ENCODE measurements at regions not wholly inside any gene's neighbourhood (a gene's known extent, or its start where the extent isn't known, plus 50 kb on each side); places are given as distances from the start of the nearest gene placed in this dataset.

DNA sequence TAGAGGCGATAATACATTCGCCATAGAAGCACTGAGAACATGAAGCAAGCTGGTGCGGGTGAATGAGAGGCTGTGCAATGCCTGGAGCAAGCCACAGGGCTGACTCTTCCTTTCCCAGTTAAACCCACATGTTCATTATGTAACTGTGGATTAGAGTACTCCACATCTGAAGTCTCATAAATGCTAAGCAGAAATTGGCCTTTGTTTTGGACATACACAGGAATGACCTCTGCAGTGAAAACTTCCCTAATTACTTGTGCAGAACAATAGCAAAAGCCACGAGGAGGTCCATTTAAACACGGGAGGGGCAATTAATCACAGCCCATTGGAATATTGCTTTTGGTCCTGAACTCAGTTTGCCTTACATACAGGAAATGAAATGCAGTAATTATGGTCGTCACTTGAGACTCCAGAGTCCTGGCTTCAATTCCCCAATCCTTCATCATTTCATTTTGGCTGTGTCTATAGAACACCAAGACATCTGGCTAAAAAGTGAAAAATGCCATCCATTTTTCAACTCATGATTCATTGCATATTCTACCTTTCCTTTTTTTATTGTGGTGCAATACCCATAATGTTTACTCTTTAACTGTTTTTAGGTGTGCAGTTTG, 78.7 kb upstream of the CXCL12 start:
- no peaks in the 10 kb centered on the region for H3K9me3 ChIP-seq
- WGBS, 2 donors: 49 to 59% methylated on average over 6 of the region's 6 CpGs
- ATAC-seq (no peak), DNase-seq (no peak)
- no peak overlapping the region for H3K27ac ChIP-seq
- no peaks in the 10 kb centered on the region for H3K4me1 ChIP-seq
- H3K36me3 ChIP-seq (replicated peaks in 1 of 2; ENCODE audit: insufficient read depth in 1 of 2, low read depth in 2 of 2): no peaks in the 10 kb centered on the region
- no peaks in the 10 kb centered on the region for H3K27me3 ChIP-seq
- H3K4me3 ChIP-seq: no peak overlapping the region
- intact Hi-C loops (cut with DNase I): no loop called here
- TF ChIP-seq POLR2A (IDR thresholded peaks at IDR 0.05): no peak
- TF ChIP-seq, protein P1, sequence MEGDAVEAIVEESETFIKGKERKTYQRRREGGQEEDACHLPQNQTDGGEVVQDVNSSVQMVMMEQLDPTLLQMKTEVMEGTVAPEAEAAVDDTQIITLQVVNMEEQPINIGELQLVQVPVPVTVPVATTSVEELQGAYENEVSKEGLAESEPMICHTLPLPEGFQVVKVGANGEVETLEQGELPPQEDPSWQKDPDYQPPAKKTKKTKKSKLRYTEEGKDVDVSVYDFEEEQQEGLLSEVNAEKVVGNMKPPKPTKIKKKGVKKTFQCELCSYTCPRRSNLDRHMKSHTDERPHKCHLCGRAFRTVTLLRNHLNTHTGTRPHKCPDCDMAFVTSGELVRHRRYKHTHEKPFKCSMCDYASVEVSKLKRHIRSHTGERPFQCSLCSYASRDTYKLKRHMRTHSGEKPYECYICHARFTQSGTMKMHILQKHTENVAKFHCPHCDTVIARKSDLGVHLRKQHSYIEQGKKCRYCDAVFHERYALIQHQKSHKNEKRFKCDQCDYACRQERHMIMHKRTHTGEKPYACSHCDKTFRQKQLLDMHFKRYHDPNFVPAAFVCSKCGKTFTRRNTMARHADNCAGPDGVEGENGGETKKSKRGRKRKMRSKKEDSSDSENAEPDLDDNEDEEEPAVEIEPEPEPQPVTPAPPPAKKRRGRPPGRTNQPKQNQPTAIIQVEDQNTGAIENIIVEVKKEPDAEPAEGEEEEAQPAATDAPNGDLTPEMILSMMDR (IDR thresholded peaks at IDR 0.05): no peak

DNA sequence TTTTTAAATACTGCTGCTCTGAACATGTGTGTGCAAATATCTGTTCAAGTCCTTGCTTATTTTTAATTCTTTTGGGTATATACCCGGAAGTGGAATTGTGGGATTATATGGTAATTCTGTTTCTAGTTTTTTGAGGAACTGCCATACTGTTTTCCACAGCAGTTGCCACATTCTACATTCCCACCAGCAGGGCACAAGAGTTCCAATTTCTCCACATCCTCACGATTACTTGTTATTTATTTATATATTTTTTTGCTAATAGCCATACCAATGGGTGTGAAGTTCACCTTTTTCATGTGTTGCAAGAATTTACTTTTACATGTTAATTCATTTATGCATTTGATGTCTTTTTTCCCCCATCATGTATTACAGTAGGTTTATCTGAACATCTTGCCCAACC, 79.6 kb upstream of the CXCL12 start:
- H3K9me3 ChIP-seq: no peaks in the 10 kb centered on the region
- H3K27ac ChIP-seq: no peak overlapping the region
- DNase-seq: no peak
- 35 to 39% methylated on average over 2 of the region's 2 CpGs for WGBS, 2 donors
- intact Hi-C loops (cut with DNase I): no loop called here
- H3K27me3 ChIP-seq: no peaks in the 10 kb centered on the region
- TF ChIP-seq POLR2A (IDR thresholded peaks at IDR 0.05): no peak
- TF ChIP-seq, protein P1 (IDR thresholded peaks at IDR 0.05): no peak
- no peak for ATAC-seq
- no peak overlapping the region for H3K4me3 ChIP-seq
- H3K4me1 ChIP-seq: no peaks in the 10 kb centered on the region
- H3K36me3 ChIP-seq (replicated peaks in 1 of 2; ENCODE audit: insufficient read depth in 1 of 2, low read depth in 2 of 2): no peaks in the 10 kb centered on the region

DNA sequence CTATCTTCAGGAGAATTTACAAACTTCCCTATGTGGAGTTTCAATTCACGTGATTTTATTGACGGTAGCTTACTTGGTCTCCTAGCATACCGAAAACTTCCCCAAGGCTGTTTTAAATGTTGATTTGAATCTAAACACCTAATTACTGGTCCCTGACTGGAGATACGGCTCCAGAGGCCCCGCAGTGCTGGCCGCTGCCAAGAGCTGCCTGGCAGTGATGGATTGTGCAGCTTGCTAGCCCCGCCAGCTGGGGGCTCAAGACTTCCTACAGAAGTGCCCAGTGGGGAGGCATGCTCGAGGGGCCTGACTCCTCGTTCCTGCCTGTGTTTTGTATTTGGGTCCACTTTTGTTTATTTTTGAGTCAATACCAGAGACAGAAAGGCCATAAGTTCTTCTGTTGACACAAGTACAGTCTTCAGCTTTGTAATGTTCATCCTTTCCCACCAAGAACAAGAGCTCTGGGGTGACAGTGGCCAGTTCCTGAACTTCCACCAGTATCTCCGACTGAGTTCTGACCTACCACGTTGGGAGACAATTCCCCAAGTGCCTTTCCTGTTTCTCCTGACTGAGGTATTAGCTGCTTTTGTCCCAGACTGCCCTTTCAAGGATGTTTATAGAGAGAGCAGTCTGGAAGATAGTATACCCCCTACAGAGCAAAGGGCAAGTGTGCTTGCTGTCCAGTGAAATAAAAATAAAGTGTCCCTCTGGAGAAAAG, 80.7 kb upstream of the CXCL12 start:
- no peak for ATAC-seq
- Histone ChIP-seq H3K4me3 (no peak overlapping the region), H3K4me1 (no peaks in the 10 kb centered on the region), H3K9me3 (no peaks in the 10 kb centered on the region), H3K27me3 (no peaks in the 10 kb centered on the region), H3K36me3 (replicated peaks in 1 of 2; ENCODE audit: insufficient read depth in 1 of 2, low read depth in 2 of 2) (no peaks in the 10 kb centered on the region), H3K27ac (no peak overlapping the region)
- 38 to 39% methylated on average over 11 of the region's 11 CpGs for WGBS, 2 donors
- intact Hi-C loops (cut with DNase I): no loop called here
- TF ChIP-seq, protein P1 (IDR thresholded peaks at IDR 0.05): no peak
- no peak for TF ChIP-seq POLR2A (IDR thresholded peaks at IDR 0.05)
- DNase-seq: no peak

DNA sequence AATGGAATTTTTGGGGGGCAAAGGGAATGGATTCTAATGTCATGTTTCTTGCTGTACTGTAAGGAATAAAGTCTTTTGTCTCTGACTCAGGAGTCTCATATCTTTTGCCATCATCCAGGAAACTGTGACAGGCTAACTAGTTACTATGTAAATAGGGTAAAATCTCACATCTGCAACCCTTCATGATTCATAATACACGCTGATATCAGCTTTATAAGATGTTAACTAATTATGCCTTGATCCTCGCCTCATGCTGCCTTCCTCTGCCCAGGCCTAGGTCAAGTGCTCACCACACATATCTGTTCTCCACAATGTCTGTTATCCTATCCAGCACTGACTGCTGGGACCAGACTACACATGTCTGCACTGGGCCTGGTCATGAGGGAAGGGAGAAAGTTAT, 81.3 kb upstream of the CXCL12 start:
- ATAC-seq (no peak), DNase-seq (no peak)
- H3K36me3 ChIP-seq (replicated peaks in 1 of 2; ENCODE audit: insufficient read depth in 1 of 2, low read depth in 2 of 2): no peaks in the 10 kb centered on the region
- intact Hi-C loops (cut with DNase I): no loop called here
- WGBS, 2 donors: 59 to 72% methylated on average over 2 of the region's 2 CpGs
- TF ChIP-seq, protein P1 (IDR thresholded peaks at IDR 0.05): no peak
- no peak for TF ChIP-seq POLR2A (IDR thresholded peaks at IDR 0.05)
- no peaks in the 10 kb centered on the region for H3K9me3 ChIP-seq
- H3K4me1 ChIP-seq: no peaks in the 10 kb centered on the region
- H3K27ac ChIP-seq: no peak overlapping the region
- no peaks in the 10 kb centered on the region for H3K27me3 ChIP-seq
- H3K4me3 ChIP-seq: no peak overlapping the region

DNA sequence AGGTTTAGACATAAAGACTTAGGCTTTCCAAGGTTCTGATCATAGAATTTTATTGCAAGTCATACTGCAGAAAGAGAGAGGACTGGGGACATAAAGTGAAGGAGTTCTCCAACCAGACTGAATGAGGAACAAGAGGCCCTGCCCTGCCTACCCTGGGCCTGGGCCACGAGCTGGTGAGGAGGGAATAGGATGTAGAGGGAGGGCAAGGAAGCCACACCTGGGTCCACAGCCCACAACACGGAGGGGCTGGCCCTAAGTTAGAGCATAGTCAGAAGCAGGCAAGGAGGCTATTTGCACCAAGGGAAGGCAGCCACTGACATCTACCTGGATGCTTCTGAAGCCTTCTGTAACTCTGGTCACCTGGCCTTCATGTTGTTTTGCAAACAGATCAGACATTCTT, 82.2 kb upstream of the CXCL12 start:
- no peak overlapping the region for H3K27ac ChIP-seq
- intact Hi-C loops (cut with DNase I): no loop called here
- no peaks in the 10 kb centered on the region for H3K4me1 ChIP-seq
- H3K36me3 ChIP-seq (replicated peaks in 1 of 2; ENCODE audit: insufficient read depth in 1 of 2, low read depth in 2 of 2): no peaks in the 10 kb centered on the region
- no peak overlapping the region for H3K4me3 ChIP-seq
- TF ChIP-seq, protein P1 (IDR thresholded peaks at IDR 0.05): no peak
- no peak for TF ChIP-seq POLR2A (IDR thresholded peaks at IDR 0.05)
- ATAC-seq: no peak
- no peaks in the 10 kb centered on the region for H3K9me3 ChIP-seq
- DNase-seq: no peak
- no peaks in the 10 kb centered on the region for H3K27me3 ChIP-seq
- 73 to 77% methylated on average over 2 of the region's 2 CpGs for WGBS, 2 donors

Measured in body of pancreas (tissue), 4 donors.